Upper lobe of left lung (tissue), 4 donors: ENCODE measurements at regions not wholly inside any gene's neighbourhood (a gene's known extent, or its start where the extent isn't known, plus 50 kb on each side); places are given as distances from the start of the nearest gene placed in this dataset.

Experiments used
- CTCF ChIP-seq, 6 experiments: fragments of 450-650 bp in 4 of 6; fragments of 200-600 bp in 2 of 6; sonication (generic) in 2 of 6; IDR thresholded peaks; one replicate each; pipeline ENCODE4 v1.5.1; 2016 to 2019; ENCODE audit warnings: antibody characterized with exemption in 6 of 6
- EP300 ChIP-seq, 4 donors: sonication (generic); formaldehyde crosslinking; IDR thresholded peaks; one replicate each; pipeline ENCODE4 v1.5.1; 2017; ENCODE audit warnings: antibody characterized with exemption in 4 of 4, control low read depth in 2 of 4
- POLR2A ChIP-seq, 4 donors: fragments of 450-650 bp; IDR thresholded peaks; one replicate each; pipeline ENCODE4 v1.5.1; 2016 to 2017; ENCODE audit warnings: antibody characterized with exemption in 4 of 4, mild to moderate bottlenecking in 2 of 4
- POLR2AphosphoS5 ChIP-seq, 2 donors: sonication (generic); formaldehyde crosslinking; IDR thresholded peaks; one replicate each; pipeline ENCODE4 v1.5.1; 2017; ENCODE audit warnings: antibody characterized with exemption in 2 of 2

GRCh38 chr13:107111248-107111647, 543.3 kb upstream of the ARGLU1 start:
- no peak for TF ChIP-seq CTCF (IDR thresholded peaks at IDR 0.05)
- no peak for TF ChIP-seq POLR2A (IDR thresholded peaks at IDR 0.05)
- no peak for TF ChIP-seq POLR2AphosphoS5 (IDR thresholded peaks at IDR 0.05)
- TF ChIP-seq EP300 (IDR thresholded peaks at IDR 0.05) = no peak
